ENCODE measurements at regions not wholly inside any gene's neighbourhood (a gene's known extent, or its start where the extent isn't known, plus 50 kb on each side); places are given as distances from the start of the nearest gene placed in this dataset.

DNA sequence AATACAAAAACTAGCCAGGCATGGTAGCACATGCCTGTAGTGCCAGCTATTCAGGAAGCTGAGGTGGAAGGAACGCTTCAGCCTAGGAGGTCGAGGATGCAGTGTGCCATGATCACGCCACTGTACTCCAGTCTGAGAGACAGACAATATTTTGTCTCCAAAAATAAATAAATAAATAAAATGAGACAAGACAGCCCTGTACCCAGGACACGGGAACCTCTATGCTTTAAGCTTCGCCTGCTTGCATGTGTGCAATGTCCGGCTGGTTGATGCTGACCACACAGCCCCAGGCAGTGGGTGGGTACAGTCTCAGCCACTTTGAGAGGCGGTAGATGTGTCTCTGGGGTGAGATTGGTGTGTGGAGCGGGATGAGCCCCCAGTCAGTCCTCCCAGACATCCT, 52.0 kb upstream of the MPEG1 start:
- no peak for FAIRE-seq
- CTCF ChIA-PET: no interaction called here
- intact Hi-C loops (cut with micrococcal nuclease) (no loop called here), dilution Hi-C loops (cut with MboI; ENCODE audit: extremely low pct_ligation_motif_present, low sequenced_read_pairs) (no loop called here)
- Histone ChIP-seq H4K20me1 (replicated peaks; ENCODE audit: control insufficient read depth, extremely low read depth, insufficient read depth, low read length) (no peaks in the 10 kb centered on the region), H3K79me2 (ENCODE audit: control insufficient read depth, insufficient read depth, low read length) (no peaks in the 10 kb centered on the region), H3K4me1 (ENCODE audit: control insufficient read depth, extremely low read depth, insufficient read depth, low read length) (no peaks in the 10 kb centered on the region), H2AFZ (ENCODE audit: low read depth, low read length) (no peak overlapping the region), H3K27ac (ENCODE audit: insufficient read depth, low read depth, low read length) (no peak overlapping the region), H3K4me2 (ENCODE audit: insufficient read depth, low read length) (no peak overlapping the region), H3K9ac (replicated peaks; ENCODE audit: extremely low read depth, insufficient read depth, low read length) (no peak overlapping the region), H3K9me3 (replicated peaks; ENCODE audit: control insufficient read depth, insufficient read depth, low read length) (no peaks in the 10 kb centered on the region), H3K27me3 (ENCODE audit: control insufficient read depth in 2 of 2, insufficient read depth in 2 of 2, low read length in 2 of 2) (no peaks in the 10 kb centered on the region), H3K9me1 (replicated peaks; ENCODE audit: control insufficient read depth, extremely low read depth, insufficient read depth, low read length) (no peaks in the 10 kb centered on the region), H3K4me3 (replicated peaks in 1 of 3; ENCODE audit: insufficient read depth in 1 of 3, low read depth in 1 of 3, low read length in 3 of 3) (no peak overlapping the region), H3K36me3 (ENCODE audit: control insufficient read depth in 2 of 2, extremely low read depth in 1 of 2, insufficient read depth in 2 of 2, low read length in 2 of 2) (no peaks in the 10 kb centered on the region)
- DNase-seq (ENCODE audit: low read depth, low spot score): no peak
- TF ChIP-seq POLR2A (IDR thresholded peaks at IDR 0.05; ENCODE audit: low read depth, low read length) (no peak), EZH2 (IDR thresholded peaks at IDR 0.05; ENCODE audit: borderline replicate concordance, low read depth, low read length, severe bottlenecking) (no peak), CTCF (IDR thresholded peaks at IDR 0.05; ENCODE audit: extremely low read depth in 1 of 2, insufficient read depth in 1 of 2, low read depth in 1 of 2, low read length in 2 of 2) (no peak), FOS (IDR thresholded peaks at IDR 0.05; ENCODE audit: borderline replicate concordance, insufficient read depth, low read length) (no peak), MYC (IDR thresholded peaks at IDR 0.05; ENCODE audit: low read depth, low read length) (no peak), JUN (IDR thresholded peaks at IDR 0.05; ENCODE audit: borderline replicate concordance, insufficient read depth, insufficient read length, low read depth) (no peak), POLR2AphosphoS5 (IDR thresholded peaks at IDR 0.05; ENCODE audit: insufficient read depth, low read depth, low read length) (no peak), GATA2 (IDR thresholded peaks at IDR 0.05; ENCODE audit: insufficient read depth, insufficient read length, low read depth, low read length) (no peak)
- TF ChIP-seq, protein P1, sequence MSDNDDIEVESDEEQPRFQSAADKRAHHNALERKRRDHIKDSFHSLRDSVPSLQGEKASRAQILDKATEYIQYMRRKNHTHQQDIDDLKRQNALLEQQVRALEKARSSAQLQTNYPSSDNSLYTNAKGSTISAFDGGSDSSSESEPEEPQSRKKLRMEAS (IDR thresholded peaks at IDR 0.05; ENCODE audit: insufficient read depth, insufficient read length): no peak
- BruUV-seq (replicated peaks): no TSS peak
- POLR2A ChIA-PET: no interaction called here

Measured in endothelial cell of umbilical vein (primary cell).